K562 (cell line): ENCODE measurements at regions not wholly inside any gene's neighbourhood (a gene's known extent, or its start where the extent isn't known, plus 50 kb on each side); places are given as distances from the start of the nearest gene placed in this dataset.

Experiments
- CREB3L1 ChIP-seq: fragments of 450-650 bp; IDR thresholded peaks from 2 replicates; pipeline ENCODE4 v1.6.1; 2014; ENCODE audit warnings: low read depth, mild to moderate bottlenecking, moderate library complexity, borderline replicate concordance
- ETV5 ChIP-seq: sonication (generic); formaldehyde crosslinking; IDR thresholded peaks from 2 replicates; pipeline ENCODE4 v1.4.0; 2020; ENCODE audit warnings: low read depth, mild to moderate bottlenecking, missing genetic modification reagents
- EZH2 ChIP-seq: IDR thresholded peaks from 2 replicates; pipeline ENCODE4 v1.6.1; 2012; ENCODE audit warnings: low read depth, mild to moderate bottlenecking, inconsistent platforms, low read length, borderline replicate concordance
- MYC ChIP-seq, 2 experiments: fragments of 250-450 bp in 1 of 2; sonication (Bioruptor Pico) in 1 of 2; IDR thresholded peaks; 2 replicates each; pipeline versions ENCODE4 v1.5.1 to v1.6.1; 2012 to 2021; ENCODE audit warnings: low read depth in 2 of 2, borderline replicate concordance in 1 of 2, improper control_type of control experiment in 1 of 2, low read length in 1 of 2, mild to moderate bottlenecking in 1 of 2, moderate library complexity in 1 of 2
- POLR2A ChIP-seq: fragments of 450-650 bp; conservative IDR thresholded peaks from 2 replicates; pipeline ENCODE4 v1.6.1; 2016
- POLR2AphosphoS5 ChIP-seq: IDR thresholded peaks from 2 replicates; pipeline ENCODE4 v1.6.1; 2011; ENCODE audit warnings: mild to moderate bottlenecking, low read depth, low read length, moderate library complexity; ENCODE audit not compliant: control insufficient read depth, insufficient read depth
- ZNF23 ChIP-seq: fragments of 250-450 bp; sonication (Bioruptor Pico); IDR thresholded peaks from 2 replicates; pipeline ENCODE4 v1.4.0; 2020; ENCODE audit warnings: mild to moderate bottlenecking

- TF ChIP-seq MYC (IDR thresholded peaks at IDR 0.05; ENCODE audit: low read depth, low read length) (no peak), MYC (CRISPR knock-in tag; IDR thresholded peaks at IDR 0.05; ENCODE audit: borderline replicate concordance, low read depth) (no peak), CREB3L1 (no peak), ZNF23 (no peak), ETV5 (CRISPR knock-in tag) (no peak), POLR2AphosphoS5 (no peak), EZH2 (no peak), POLR2A (no peak)
Observed at GRCh38 chr12:124499898-124500244, 67.5 kb downstream of the NCOR2 start.
